Forelimb muscle (tissue), 1 donor: ENCODE measurements at regions not wholly inside any gene's neighbourhood (a gene's known extent, or its start where the extent isn't known, plus 50 kb on each side); places are given as distances from the start of the nearest gene placed in this dataset.
"Not testable (repeated sequence)": the region's sequence is repeated elsewhere in the genome, so short reads cannot be mapped to it uniquely, and the experiment has no call there.

Experiments
- DNase-seq: peaks from one replicate; pipeline ENCODE4 v3.0.0-alpha.2; 2013; ENCODE audit warnings: low read depth

- DNase-seq = no peak
Observed at GRCh38 chr6:27106382-27106781, 141.1 kb upstream of the PRSS16 start.

- DNase-seq = no peak
Observed at GRCh38 chr6:27111743-27112142, 135.8 kb upstream of the PRSS16 start.

- DNase-seq = no peak
Observed at GRCh38 chr6:27112974-27113373, 134.5 kb upstream of the PRSS16 start.

- no peak for DNase-seq
Observed at GRCh38 chr6:27119329-27119728, 128.2 kb upstream of the PRSS16 start.

GRCh38 chr6:27119761-27120160 is 127.7 kb upstream of the PRSS16 start:
- DNase-seq = no peak

GRCh38 chr6:27121640-27122039 is 125.9 kb upstream of the PRSS16 start:
- no peak for DNase-seq

GRCh38 chr6:27124252-27124657 is 123.2 kb upstream of the PRSS16 start:
- DNase-seq = no peak

GRCh38 chr6:27126046-27126814 is 121.3 kb upstream of the PRSS16 start:
- no peak for DNase-seq

- DNase-seq = peak; percentile 93
Observed at GRCh38 chr6:27126815-27127537, 120.5 kb upstream of the PRSS16 start.

- DNase-seq = not testable (repeated sequence)
Observed at GRCh38 chr6:27127874-27128273, 119.6 kb upstream of the PRSS16 start.

GRCh38 chr6:27128311-27129094 is 119.0 kb upstream of the PRSS16 start:
- no peak for DNase-seq

GRCh38 chr6:27129095-27129815 is 118.2 kb upstream of the PRSS16 start:
- DNase-seq = no peak

- DNase-seq = no peak
Observed at GRCh38 chr6:27129917-27130316, 117.6 kb upstream of the PRSS16 start.

- no peak for DNase-seq
Observed at GRCh38 chr6:27130668-27131428, 116.7 kb upstream of the PRSS16 start.

- not testable (repeated sequence) for DNase-seq
Observed at GRCh38 chr6:27132282-27132531, 115.3 kb upstream of the PRSS16 start.

- peak; percentile 100 for DNase-seq
Observed at GRCh38 chr6:27132532-27133280, 114.8 kb upstream of the PRSS16 start.

- no peak for DNase-seq
Observed at GRCh38 chr6:27133281-27134227, 113.9 kb upstream of the PRSS16 start.

GRCh38 chr6:27135087-27135657 is 112.3 kb upstream of the PRSS16 start:
- no peak for DNase-seq

- DNase-seq = no peak
Observed at GRCh38 chr6:27136077-27136644, 111.3 kb upstream of the PRSS16 start.
